Adipocyte (in vitro differentiated cells): ENCODE measurements at regions not wholly inside any gene's neighbourhood (a gene's known extent, or its start where the extent isn't known, plus 50 kb on each side); places are given as distances from the start of the nearest gene placed in this dataset.
"Not testable (repeated sequence)": the region's sequence is repeated elsewhere in the genome, so short reads cannot be mapped to it uniquely, and the experiment has no call there.

Experiments used
- DNase-seq: peaks from one replicate; pipeline ENCODE4 v3.0.0-alpha.2; 2015; ENCODE audit warnings: low read depth
- H3K27me3 ChIP-seq: replicated peaks from 2 replicates; pipeline ENCODE4 v1.7.0; 2013; ENCODE audit warnings: mild to moderate bottlenecking, low read length, moderate library complexity; ENCODE audit not compliant: control insufficient read depth, insufficient read depth
- H3K36me3 ChIP-seq: 2 replicates; pipeline ENCODE4 v1.7.0; 2013; ENCODE audit warnings: low read length, mild to moderate bottlenecking, moderate library complexity; ENCODE audit not compliant: control insufficient read depth, insufficient read depth, severe bottlenecking
- H3K4me1 ChIP-seq: 2 replicates; pipeline ENCODE4 v1.7.0; 2013; ENCODE audit warnings: mild to moderate bottlenecking, low read length, moderate library complexity; ENCODE audit not compliant: control insufficient read depth, insufficient read depth
- H3K4me3 ChIP-seq: 2 replicates; pipeline ENCODE4 v1.7.0; 2013; ENCODE audit warnings: mild to moderate bottlenecking, low read length, moderate library complexity
- H3K9ac ChIP-seq: 2 replicates; pipeline ENCODE4 v1.7.0; 2013; ENCODE audit warnings: mild to moderate bottlenecking, low read length, moderate library complexity
- H3K9me3 ChIP-seq: 2 replicates; pipeline ENCODE4 v1.7.0; 2013; ENCODE audit warnings: mild to moderate bottlenecking, low read length, moderate library complexity; ENCODE audit not compliant: control insufficient read depth

DNA sequence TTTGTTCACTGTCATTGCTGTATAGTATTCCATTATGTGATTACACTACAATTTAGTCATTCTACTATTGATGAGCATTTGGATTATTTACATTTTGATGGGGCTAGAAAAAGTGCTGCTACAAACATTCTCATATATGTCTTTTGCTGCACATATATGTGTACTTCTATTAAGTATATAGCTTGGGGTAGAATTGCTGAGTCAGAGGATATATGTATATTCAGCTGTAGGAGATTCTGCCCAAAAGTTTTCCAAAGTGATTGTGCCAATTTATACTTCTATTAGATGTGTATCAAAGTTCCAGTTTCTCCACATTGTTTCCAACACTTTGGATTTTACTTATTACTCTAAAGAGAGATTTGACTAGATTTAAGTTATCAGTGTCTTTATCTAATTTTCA lies 101.7 kb upstream of the UGP2 start:
- peaks cover 60% of the 10 kb centered on the region for H3K4me1 ChIP-seq
- H3K9ac ChIP-seq, result no peak overlapping the region
- DNase-seq, result no peak
- no peaks in the 10 kb centered on the region for H3K36me3 ChIP-seq
- no peaks in the 10 kb centered on the region for H3K9me3 ChIP-seq
- H3K27me3 ChIP-seq, result no peaks in the 10 kb centered on the region
- H3K4me3 ChIP-seq, result no peak overlapping the region

DNA sequence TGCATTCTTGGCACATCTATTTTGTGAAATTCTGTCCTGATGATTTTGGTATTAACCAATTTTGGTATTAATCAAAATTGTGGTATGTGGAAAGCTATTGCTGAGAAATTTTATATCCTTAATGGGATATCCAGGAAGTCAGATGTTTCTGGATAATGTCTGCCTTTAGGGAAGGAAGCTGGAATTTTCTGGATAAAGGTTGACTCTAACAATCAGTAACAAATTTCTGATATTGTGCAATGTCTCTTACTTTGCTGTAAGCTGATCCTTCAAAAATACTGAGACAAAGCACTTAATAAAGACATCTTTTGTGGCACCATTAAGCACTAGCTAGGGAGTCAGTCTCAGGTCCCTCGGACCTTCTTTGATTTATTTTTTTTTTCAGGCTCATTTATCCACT lies 100.8 kb upstream of the UGP2 start:
- H3K27me3 ChIP-seq, result no peaks in the 10 kb centered on the region
- no peaks in the 10 kb centered on the region for H3K9me3 ChIP-seq
- DNase-seq, result peak; percentile 57
- peaks cover 51% of the 10 kb centered on the region for H3K4me1 ChIP-seq
- H3K9ac ChIP-seq, result peak overlapping the region; percentile 13
- H3K4me3 ChIP-seq, result no peak overlapping the region
- no peaks in the 10 kb centered on the region for H3K36me3 ChIP-seq

DNA sequence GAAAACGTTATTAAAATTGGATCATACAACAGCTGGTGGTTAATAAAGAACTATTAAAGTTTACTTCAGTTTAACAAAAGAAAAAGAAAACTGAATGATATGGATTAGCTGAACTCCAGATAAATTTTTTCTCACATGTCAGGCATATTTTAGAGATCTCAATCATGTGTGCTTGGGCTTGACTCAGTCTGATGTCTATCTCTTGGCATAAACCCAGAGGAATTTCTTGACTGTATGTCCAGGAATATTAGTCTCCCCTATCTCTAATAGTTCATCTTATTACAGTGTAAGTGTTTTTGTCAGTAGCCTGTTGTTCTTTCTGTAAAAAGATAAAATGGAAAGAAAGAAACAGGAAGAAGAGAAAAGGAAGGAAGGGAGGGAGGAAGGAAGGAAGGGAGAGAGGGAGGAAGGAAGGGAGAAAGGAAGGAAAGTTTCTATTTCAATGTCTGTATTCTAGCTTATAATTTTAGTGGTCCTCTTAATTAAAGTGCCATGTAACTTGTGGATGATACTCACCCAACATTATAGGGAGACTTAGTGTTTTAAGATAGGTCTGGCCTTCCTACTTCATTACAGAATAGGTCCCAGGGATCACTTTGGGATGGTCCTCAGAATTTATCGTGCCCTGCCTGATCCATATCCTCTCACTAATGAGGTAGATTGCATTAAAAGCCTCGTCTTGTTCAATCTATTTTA lies 99.7 kb upstream of the UGP2 start:
- no peak overlapping the region for H3K9ac ChIP-seq
- no peak overlapping the region for H3K4me3 ChIP-seq
- peak; percentile 48 for DNase-seq
- no peaks in the 10 kb centered on the region for H3K36me3 ChIP-seq
- H3K4me1 ChIP-seq, result peaks cover 40% of the 10 kb centered on the region
- H3K9me3 ChIP-seq, result peaks cover 4% of the 10 kb centered on the region
- H3K27me3 ChIP-seq, result no peaks in the 10 kb centered on the region

DNA sequence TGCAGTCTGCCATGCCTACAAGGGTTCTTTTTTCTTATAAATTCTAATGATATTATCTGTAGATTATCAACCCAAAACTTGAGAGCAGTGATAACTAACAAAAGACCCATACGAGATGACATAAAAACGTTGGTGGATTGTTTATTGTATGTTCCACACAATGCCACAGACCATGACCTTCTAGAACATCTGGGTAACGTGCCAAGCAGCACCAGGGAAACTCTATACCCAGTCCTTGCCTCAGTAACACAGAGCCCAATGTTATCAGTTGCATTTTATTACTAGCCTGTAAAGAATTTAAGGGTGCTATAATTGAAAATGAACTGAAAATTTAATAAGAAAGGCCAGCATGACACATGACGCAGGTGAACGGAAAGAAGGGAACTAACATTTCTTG lies 99.1 kb upstream of the UGP2 start:
- no peak overlapping the region for H3K9ac ChIP-seq
- no peak for DNase-seq

DNA sequence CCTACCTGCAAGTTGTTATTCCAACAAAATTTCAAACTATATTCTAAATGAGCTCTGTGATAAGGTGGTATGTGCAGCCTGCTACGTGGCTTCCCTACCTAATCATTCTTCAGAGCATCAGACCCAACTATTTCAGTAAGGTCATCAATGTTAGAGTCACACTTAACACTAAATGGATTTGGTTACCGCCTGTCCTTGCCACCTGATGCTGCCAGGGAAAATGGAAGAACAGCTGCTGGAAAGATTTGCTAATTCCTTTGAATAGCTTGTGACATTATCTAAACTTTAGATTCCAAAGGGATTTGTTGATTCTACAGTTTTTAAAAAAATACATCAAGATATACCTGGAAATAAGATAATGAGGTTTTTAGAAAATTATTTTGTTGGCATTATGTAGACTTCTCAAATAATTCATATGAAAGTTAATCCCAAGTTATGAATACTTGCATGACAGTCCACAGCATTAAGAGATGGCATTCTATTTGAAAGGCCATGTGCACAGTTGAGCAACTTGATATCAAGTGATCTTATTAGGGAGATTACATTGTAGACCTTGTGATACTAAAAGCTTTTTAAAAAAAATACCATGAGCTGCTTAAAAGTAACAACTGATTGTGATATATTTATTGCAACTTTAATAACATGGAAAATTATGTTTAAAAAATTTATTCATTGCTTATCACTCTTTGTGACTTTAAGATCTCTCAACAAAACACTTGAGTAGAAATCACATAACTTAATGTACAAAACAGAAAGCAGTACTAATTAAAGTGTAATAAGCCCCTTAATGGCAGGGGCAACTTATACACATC lies 98.3 kb upstream of the UGP2 start:
- Histone ChIP-seq H3K4me1 (peaks cover 27% of the 10 kb centered on the region), H3K4me3 (no peak overlapping the region), H3K9me3 (peaks cover 4% of the 10 kb centered on the region), H3K36me3 (no peaks in the 10 kb centered on the region), H3K27me3 (no peaks in the 10 kb centered on the region), H3K9ac (no peak overlapping the region)
- DNase-seq, result no peak

More for the DNA sequence above, 99.1 kb upstream of the UGP2 start:
- Histone ChIP-seq H3K36me3 (no peaks in the 10 kb centered on the region), H3K4me3 (no peak overlapping the region), H3K27me3 (no peaks in the 10 kb centered on the region), H3K9me3 (peaks cover 4% of the 10 kb centered on the region), H3K4me1 (peaks cover 35% of the 10 kb centered on the region)

DNA sequence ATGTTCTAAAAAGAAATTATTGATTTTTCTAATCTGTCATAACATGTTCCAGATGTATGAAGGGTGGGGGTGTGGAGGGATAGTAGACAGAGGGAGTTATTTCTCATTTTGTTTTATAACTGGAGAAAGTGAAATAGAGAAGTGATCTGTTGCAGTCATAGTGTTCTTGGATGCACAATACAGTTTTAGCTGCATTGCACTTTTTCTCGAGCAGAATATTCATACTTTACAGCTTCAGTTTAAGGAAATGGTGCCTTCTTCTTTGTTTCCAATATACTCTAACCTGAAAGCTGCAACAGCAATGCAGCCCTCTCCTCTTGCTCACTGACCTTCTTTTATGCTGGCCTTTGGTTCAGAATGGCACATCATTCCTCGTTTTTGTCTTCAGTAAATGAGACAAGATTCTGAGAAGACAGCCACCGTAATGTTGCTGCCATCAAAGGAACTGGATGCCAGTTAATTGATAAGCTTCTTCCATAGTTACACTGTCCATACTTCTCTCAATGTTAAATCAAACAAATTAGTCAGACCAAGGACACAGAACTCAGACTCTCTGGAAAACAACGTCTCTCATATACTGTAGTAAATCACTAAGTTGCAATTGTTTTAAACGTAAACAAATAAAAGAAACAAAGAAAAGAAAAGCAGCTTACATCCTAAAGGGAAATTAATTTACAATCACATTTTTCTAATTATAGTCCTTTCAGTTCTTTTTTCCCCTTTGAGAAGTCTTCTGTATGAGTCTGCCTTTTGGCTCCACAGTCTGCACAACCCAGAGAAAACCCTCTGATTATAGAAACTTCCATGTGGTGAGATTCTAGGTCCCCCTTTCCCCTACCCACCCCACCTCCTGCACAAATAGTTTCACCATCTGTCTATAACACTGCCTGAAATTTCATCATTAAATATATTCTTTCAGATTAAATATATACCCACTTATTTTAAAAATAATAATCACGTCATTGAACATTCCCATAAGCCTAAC lies 97.4 kb upstream of the UGP2 start:
- Histone ChIP-seq H3K9ac (no peak overlapping the region), H3K4me1 (peaks cover 25% of the 10 kb centered on the region), H3K36me3 (no peaks in the 10 kb centered on the region), H3K4me3 (no peak overlapping the region), H3K9me3 (peaks cover 4% of the 10 kb centered on the region), H3K27me3 (no peaks in the 10 kb centered on the region)
- no peak for DNase-seq

DNA sequence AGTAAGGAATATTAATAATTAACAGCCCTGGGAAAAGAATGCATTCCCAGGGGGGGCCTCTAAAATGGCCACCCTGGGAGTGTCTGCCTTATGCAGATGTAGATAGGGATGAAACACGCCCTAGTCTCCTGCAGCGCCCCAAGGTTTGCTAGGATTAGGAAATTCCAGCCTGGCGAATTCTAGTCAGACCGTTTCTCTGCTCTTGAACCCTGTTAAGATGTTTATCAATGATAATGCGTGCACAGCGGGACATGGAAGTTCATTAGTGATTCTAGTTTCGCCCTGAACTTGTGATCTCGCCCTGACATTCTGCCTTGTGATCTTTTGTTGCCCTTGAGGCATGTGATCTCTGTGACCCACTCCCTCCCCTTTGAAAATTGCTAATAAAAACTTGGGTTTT lies 95.1 kb upstream of the UGP2 start:
- not testable (repeated sequence) for H3K9ac ChIP-seq, H3K9me3 ChIP-seq, H3K27me3 ChIP-seq, DNase-seq, H3K36me3 ChIP-seq, H3K4me3 ChIP-seq
- H3K4me1 ChIP-seq, result peaks cover 12% of the 10 kb centered on the region

DNA sequence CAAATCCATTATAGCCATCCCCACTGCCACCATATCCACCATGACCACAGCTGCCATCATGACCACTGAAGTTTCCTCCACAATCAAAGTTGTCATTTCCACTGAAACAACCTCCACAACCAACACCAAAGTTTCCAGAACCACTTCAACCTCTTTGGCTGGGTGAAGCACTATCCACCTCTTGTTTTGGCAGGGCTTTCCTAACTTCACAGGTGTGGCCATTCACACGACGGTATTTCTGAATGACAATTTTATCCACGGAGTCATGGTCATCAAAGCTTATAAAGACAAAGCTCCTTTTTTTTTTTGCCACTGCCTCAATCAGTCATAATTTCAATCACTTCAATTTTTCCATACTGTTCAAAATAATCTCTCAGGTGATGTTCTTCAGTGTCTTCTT lies 89.8 kb upstream of the UGP2 start:
- no peak overlapping the region for H3K9ac ChIP-seq
- no peaks in the 10 kb centered on the region for H3K27me3 ChIP-seq
- H3K4me3 ChIP-seq, result no peak overlapping the region
- peaks cover under 1% of the 10 kb centered on the region for H3K9me3 ChIP-seq
- peaks cover 15% of the 10 kb centered on the region for H3K4me1 ChIP-seq
- no peak for DNase-seq
- H3K36me3 ChIP-seq, result no peaks in the 10 kb centered on the region

DNA sequence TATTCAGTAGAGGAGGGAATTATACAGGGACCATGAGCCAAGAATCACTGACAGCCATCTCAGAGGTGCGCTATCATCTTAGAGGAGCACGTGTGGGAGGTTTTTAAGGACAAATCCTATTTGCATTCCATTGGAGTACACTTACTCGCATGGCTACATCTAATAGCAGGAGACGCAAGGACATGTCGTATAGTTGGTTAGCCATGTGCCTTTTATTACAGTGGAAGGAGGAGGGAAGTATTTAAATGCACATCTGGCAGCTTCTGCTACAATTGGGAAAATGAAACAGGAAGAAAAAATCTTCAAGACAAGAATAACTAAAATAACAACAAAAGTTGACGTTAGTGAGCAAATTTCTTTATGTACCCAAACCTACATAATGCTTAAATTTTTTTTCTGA lies 86.5 kb upstream of the UGP2 start:
- H3K9me3 ChIP-seq, result no peaks in the 10 kb centered on the region
- H3K4me3 ChIP-seq, result no peak overlapping the region
- no peak overlapping the region for H3K9ac ChIP-seq
- peak; percentile 62 for DNase-seq
- H3K27me3 ChIP-seq, result no peaks in the 10 kb centered on the region
- H3K4me1 ChIP-seq, result peaks cover 15% of the 10 kb centered on the region
- H3K36me3 ChIP-seq, result no peaks in the 10 kb centered on the region

DNA sequence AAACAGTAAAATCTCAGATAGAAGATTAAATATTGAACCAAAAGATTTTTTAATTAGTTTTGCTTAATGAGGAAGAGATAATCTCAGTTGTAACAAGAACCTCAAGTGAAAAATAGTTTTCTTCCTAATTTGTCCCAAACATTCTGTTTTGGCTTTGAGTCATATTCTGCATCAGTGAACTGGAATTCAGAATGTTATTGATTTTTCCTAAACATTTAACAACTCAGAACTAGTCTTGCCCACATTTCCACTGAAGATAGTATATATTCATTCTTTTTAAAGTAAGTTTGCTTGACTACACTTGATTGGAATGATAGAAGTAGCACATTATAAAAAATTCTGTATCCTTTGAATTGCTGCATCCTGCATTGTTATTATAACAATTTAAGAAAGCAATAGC lies 85.7 kb upstream of the UGP2 start:
- Histone ChIP-seq H3K36me3 (no peaks in the 10 kb centered on the region), H3K9me3 (no peaks in the 10 kb centered on the region), H3K27me3 (no peaks in the 10 kb centered on the region), H3K9ac (no peak overlapping the region), H3K4me3 (peak overlapping the region; percentile 10), H3K4me1 (peaks cover 15% of the 10 kb centered on the region)
- DNase-seq, result peak; percentile 64
